H1 (cell line): ENCODE measurements at regions not wholly inside any gene's neighbourhood (a gene's known extent, or its start where the extent isn't known, plus 50 kb on each side); places are given as distances from the start of the nearest gene placed in this dataset.

Experiments used
- CTCF ChIA-PET: fragments of 300-600 bp; sonication (Branson Sonifier 250); formaldehyde crosslinking; loops from one replicate; lab custom pipeline; 2021; ENCODE audit not compliant: partially characterized antibody; lab: Charles Lee
- POLR2A ChIA-PET: fragments of 300-600 bp; sonication (Branson Sonifier 250); formaldehyde crosslinking; loops from one replicate; lab custom pipeline; 2021; ENCODE audit warnings: inconsistent platforms; ENCODE audit not compliant: partially characterized antibody; lab: Charles Lee
- DNase-seq, 2 experiments: peaks; one replicate each; pipeline versions ENCODE4 v3.0.0 to v3.0.0-alpha.2; 2010 to 2022; ENCODE audit warnings: low spot score in 2 of 2, low read depth in 1 of 2, mixed read lengths in 1 of 2
- FAIRE-seq: peaks from 2 replicates; lab custom pipeline; 2011; peaks lifted over from hg19 to GRCh38; lab: Jason Lieb, UNC
- H2AFZ ChIP-seq: 2 replicates; pipeline ENCODE4 v1.8.1; 2012; ENCODE audit warnings: low read length, inconsistent platforms
- H2AK5ac ChIP-seq: 2 replicates; pipeline ENCODE4 v1.6.1; 2013; ENCODE audit warnings: low read depth, low read length
- H2BK120ac ChIP-seq: replicated peaks from 2 replicates; pipeline ENCODE3; 2013; ENCODE audit warnings: low read depth, low read length, inconsistent platforms
- H2BK12ac ChIP-seq: 2 replicates; pipeline ENCODE4 v1.6.1; 2013; ENCODE audit warnings: low read depth, low read length
- H2BK15ac ChIP-seq: 2 replicates; pipeline ENCODE4 v1.6.1; 2013; ENCODE audit warnings: low read length
- H2BK20ac ChIP-seq: 2 replicates; pipeline ENCODE4 v1.6.1; 2013; ENCODE audit warnings: low read length
- H2BK5ac ChIP-seq: 2 replicates; pipeline ENCODE4 v1.6.1; 2013; ENCODE audit warnings: low read depth, low read length
- H3K14ac ChIP-seq: 2 replicates; pipeline ENCODE4 v1.6.1; 2013; ENCODE audit warnings: inconsistent platforms; ENCODE audit not compliant: insufficient read length
- H3K18ac ChIP-seq: 2 replicates; pipeline ENCODE4 v1.6.1; 2013; ENCODE audit warnings: low read length; ENCODE audit errors: extremely low read depth
- H3K23ac ChIP-seq: 2 replicates; pipeline ENCODE4 v1.6.1; 2013; ENCODE audit warnings: inconsistent platforms; ENCODE audit not compliant: insufficient read length
- H3K23me2 ChIP-seq: 2 replicates; pipeline ENCODE4 v1.6.1; 2013; ENCODE audit warnings: low read depth, low read length
- H3K27ac ChIP-seq: 2 replicates; pipeline ENCODE4 v1.6.1; 2011; ENCODE audit warnings: low read depth, low read length, inconsistent platforms
- H3K27me3 ChIP-seq, 4 experiments: replicated peaks in 1 of 4; 1 replicate in 1 of 4; 2 replicates in 3 of 4; pipeline versions ENCODE4 v1.6.1 to v1.8.1; 2011 to 2013; ENCODE audit warnings: low read length in 3 of 4, mild to moderate bottlenecking in 3 of 4, inconsistent platforms in 2 of 4, mixed read lengths in 2 of 4, moderate library complexity in 1 of 4; ENCODE audit not compliant: control insufficient read depth in 3 of 4, insufficient read depth in 3 of 4; ENCODE audit errors: extremely low read depth in 1 of 4
- H3K36me3 ChIP-seq, 4 experiments: 2 replicates each; pipeline versions ENCODE4 v1.6.1 to v1.8.1; 2011 to 2013; ENCODE audit warnings: mild to moderate bottlenecking in 4 of 4, low read length in 3 of 4, moderate library complexity in 2 of 4, control low read depth in 1 of 4, inconsistent platforms in 1 of 4; ENCODE audit not compliant: insufficient read depth in 4 of 4, control insufficient read depth in 2 of 4
- H3K4ac ChIP-seq: replicated peaks from 2 replicates; pipeline ENCODE3; 2013; ENCODE audit warnings: low read length, low read depth, mixed read lengths, inconsistent platforms; ENCODE audit not compliant: insufficient read length
- H3K4me1 ChIP-seq, 4 experiments: replicated peaks in 1 of 4; 1 replicate in 1 of 4; 2 replicates in 3 of 4; pipeline versions ENCODE4 v1.6.1 to v1.8.1; 2011 to 2013; ENCODE audit warnings: low read length in 3 of 4, inconsistent platforms in 2 of 4, mixed read lengths in 1 of 4; ENCODE audit not compliant: insufficient read depth in 4 of 4, control insufficient read depth in 3 of 4
- H3K4me2 ChIP-seq, 2 experiments: 2 replicates each; pipeline versions ENCODE4 v1.6.1 to v1.8.1; 2011 to 2013; ENCODE audit warnings: low read depth in 2 of 2, low read length in 2 of 2, control low read depth in 1 of 2, inconsistent platforms in 1 of 2, mild to moderate bottlenecking in 1 of 2; ENCODE audit not compliant: insufficient read depth in 1 of 2
- H3K4me3 ChIP-seq, 4 experiments: fragments of 200-600, 300-600 bp in 1 of 4; sonication (generic), shearing (Covaris generic), sonication (Bioruptor Twin) in 1 of 4; 2 replicates each; pipeline versions ENCODE4 v1.5.1 to v1.8.1; 2011 to 2016; ENCODE audit warnings: low read length in 4 of 4, low read depth in 3 of 4, control low read depth in 2 of 4, inconsistent platforms in 2 of 4, mild to moderate bottlenecking in 2 of 4, mixed read lengths in 1 of 4, moderate library complexity in 1 of 4; ENCODE audit not compliant: insufficient read depth in 2 of 4; ENCODE audit errors: extremely low read depth in 1 of 4
- H3K56ac ChIP-seq: replicated peaks from 2 replicates; pipeline ENCODE3; 2013; ENCODE audit warnings: low read depth, mild to moderate bottlenecking, mixed read lengths, low read length, inconsistent platforms; ENCODE audit not compliant: insufficient read length
- H3K79me1 ChIP-seq: 2 replicates; pipeline ENCODE4 v1.6.1; 2013; ENCODE audit warnings: low read depth, low read length, control low read depth
- H3K79me2 ChIP-seq, 2 experiments: 2 replicates each; pipeline versions ENCODE4 v1.6.1 to v1.8.1; 2012 to 2013; ENCODE audit warnings: low read length in 2 of 2, mild to moderate bottlenecking in 2 of 2, inconsistent platforms in 1 of 2; ENCODE audit not compliant: insufficient read depth in 2 of 2, control insufficient read depth in 1 of 2
- H3K9ac ChIP-seq, 4 experiments: replicated peaks in 1 of 4; 1 replicate in 1 of 4; 2 replicates in 3 of 4; pipeline versions ENCODE4 v1.6.1 to v1.8.1; 2011 to 2013; ENCODE audit warnings: low read depth in 3 of 4, low read length in 3 of 4, control low read depth in 2 of 4, mild to moderate bottlenecking in 2 of 4, moderate library complexity in 2 of 4, inconsistent platforms in 1 of 4; ENCODE audit errors: extremely low read depth in 1 of 4
- H3K9me3 ChIP-seq, 2 experiments: 2 replicates each; pipeline versions ENCODE4 v1.6.1 to v1.8.1; 2012 to 2013; ENCODE audit warnings: mild to moderate bottlenecking in 2 of 2, moderate library complexity in 2 of 2, control low read depth in 1 of 2, inconsistent platforms in 1 of 2, low read depth in 1 of 2, low read length in 1 of 2, mixed read lengths in 1 of 2; ENCODE audit not compliant: insufficient read depth in 2 of 2
- H4K20me1 ChIP-seq, 2 experiments: replicated peaks in 1 of 2; 2 replicates each; pipeline versions ENCODE3 to v1.8.1; 2011 to 2013; ENCODE audit warnings: inconsistent platforms in 2 of 2, low read length in 2 of 2, mild to moderate bottlenecking in 1 of 2; ENCODE audit not compliant: insufficient read depth in 2 of 2, control insufficient read depth in 1 of 2
- H4K5ac ChIP-seq: 2 replicates; pipeline ENCODE4 v1.6.1; 2013; ENCODE audit warnings: low read length, low read depth, mixed read lengths, inconsistent platforms; ENCODE audit not compliant: insufficient read length
- H4K8ac ChIP-seq: 2 replicates; pipeline ENCODE4 v1.8.0; 2013; ENCODE audit warnings: mild to moderate bottlenecking, moderate library complexity, low read length, inconsistent platforms; ENCODE audit not compliant: insufficient read depth; ENCODE audit errors: extremely low read depth
- H4K91ac ChIP-seq: replicated peaks from 2 replicates; pipeline ENCODE3; 2013; ENCODE audit warnings: low read length, mixed read lengths, inconsistent platforms; ENCODE audit not compliant: insufficient read length
- BRCA1 ChIP-seq: IDR thresholded peaks from 2 replicates; pipeline ENCODE4 v1.6.1; 2012; ENCODE audit warnings: low read depth, low read length, improper control_type of control experiment
- CHD2 ChIP-seq: IDR thresholded peaks from 2 replicates; pipeline ENCODE4 v1.6.1; 2012; ENCODE audit warnings: low read length, improper control_type of control experiment
- EGR1 ChIP-seq: IDR thresholded peaks from 2 replicates; pipeline ENCODE4 v1.6.1; 2011; ENCODE audit warnings: low read depth, low read length, borderline replicate concordance
- KDM5A ChIP-seq: fragments of 200-600 bp; IDR thresholded peaks from 2 replicates; pipeline ENCODE4 v1.7.1; 2012; ENCODE audit warnings: mild to moderate bottlenecking, low read length, inconsistent platforms, mixed read lengths
- POLR2A ChIP-seq, 2 experiments: IDR thresholded peaks; 1 replicate in 1 of 2; 2 replicates in 1 of 2; pipeline ENCODE4 v1.6.1; 2011; ENCODE audit warnings: low read depth in 2 of 2, low read length in 2 of 2, mild to moderate bottlenecking in 2 of 2; ENCODE audit errors: control extremely low read depth in 1 of 2
- SUZ12 ChIP-seq: fragments of 200-600 bp; sonication (generic); IDR thresholded peaks from 2 replicates; pipeline ENCODE4 v1.6.1; 2012; ENCODE audit warnings: mild to moderate bottlenecking, inconsistent platforms, low read length, moderate library complexity, mixed read lengths
- WGBS, 2 experiments: shearing (Covaris generic) in 1 of 2; methylation state at CpG; one replicate each; pipeline versions ENCODE4 v1.1.6 to v1.1.7; 2013 to 2015; ENCODE audit warnings: low lambda C conversion rate in 2 of 2, mixed read lengths in 2 of 2, inconsistent platforms in 1 of 2, low coverage in 1 of 2, missing lambda C conversion rate in 1 of 2; ENCODE audit not compliant: insufficient replicate concordance in 2 of 2, insufficient coverage in 1 of 2, insufficient read length in 1 of 2; ENCODE audit errors: extremely low coverage in 1 of 2, missing lambda C conversion rate in 1 of 2; 5-methylcytosine and 5-hydroxymethylcytosine counted together
- TF ChIP-seq, protein P1 (sequence below): IDR thresholded peaks from 2 replicates; pipeline ENCODE4 v1.6.1; 2012; ENCODE audit warnings: low read length, inconsistent platforms

DNA sequence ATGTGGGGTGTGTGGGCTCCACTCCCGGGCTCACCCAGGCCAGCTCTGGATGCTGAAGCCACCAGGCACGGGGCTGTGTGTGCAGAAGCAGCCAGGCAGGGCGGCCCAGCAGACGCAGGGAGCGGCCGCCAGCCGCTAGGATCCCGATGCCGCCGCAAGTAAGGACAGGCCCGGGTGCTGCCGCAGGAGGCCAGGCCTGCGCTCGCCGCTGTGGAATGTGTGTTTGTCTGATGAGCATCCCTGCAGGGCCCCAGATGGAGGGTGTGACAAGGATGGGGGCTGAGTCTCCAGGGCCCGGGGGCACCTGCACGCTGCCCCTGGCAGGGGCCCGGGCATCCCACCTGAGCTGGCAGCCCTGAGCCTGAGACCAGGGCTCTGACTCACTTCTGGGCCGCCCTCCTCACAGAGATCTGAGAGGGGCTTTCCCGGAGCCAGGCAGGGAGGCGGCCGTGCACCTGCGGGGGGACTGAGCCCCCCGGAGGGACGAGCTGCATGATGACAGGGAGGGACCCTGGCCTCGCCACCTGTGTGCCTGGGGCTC lies 101.5 kb downstream of the FOXL3 start:
- no peak overlapping the region for H4K91ac ChIP-seq
- no peak overlapping the region; the same call in 1 of the 2 replicates for H4K8ac ChIP-seq
- no peak overlapping the region for H3K9ac ChIP-seq
- H2BK5ac ChIP-seq, result no peak overlapping the region
- TF ChIP-seq POLR2A (IDR thresholded peaks at IDR 0.05; ENCODE audit: control extremely low read depth in 1 of 2, low read depth in 2 of 2, low read length in 2 of 2) (no peak), CHD2 (no peak), SUZ12 (no peak), KDM5A (no peak), EGR1 (no peak), BRCA1 (no peak)
- TF ChIP-seq, protein P1, sequence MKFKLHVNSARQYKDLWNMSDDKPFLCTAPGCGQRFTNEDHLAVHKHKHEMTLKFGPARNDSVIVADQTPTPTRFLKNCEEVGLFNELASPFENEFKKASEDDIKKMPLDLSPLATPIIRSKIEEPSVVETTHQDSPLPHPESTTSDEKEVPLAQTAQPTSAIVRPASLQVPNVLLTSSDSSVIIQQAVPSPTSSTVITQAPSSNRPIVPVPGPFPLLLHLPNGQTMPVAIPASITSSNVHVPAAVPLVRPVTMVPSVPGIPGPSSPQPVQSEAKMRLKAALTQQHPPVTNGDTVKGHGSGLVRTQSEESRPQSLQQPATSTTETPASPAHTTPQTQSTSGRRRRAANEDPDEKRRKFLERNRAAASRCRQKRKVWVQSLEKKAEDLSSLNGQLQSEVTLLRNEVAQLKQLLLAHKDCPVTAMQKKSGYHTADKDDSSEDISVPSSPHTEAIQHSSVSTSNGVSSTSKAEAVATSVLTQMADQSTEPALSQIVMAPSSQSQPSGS, result no peak
- no peak overlapping the region for H3K23ac ChIP-seq
- no peaks in the 10 kb centered on the region for H3K36me3 ChIP-seq
- FAIRE-seq, result no peak
- CTCF ChIA-PET, result no interaction called here
- H3K4me2 ChIP-seq, result no peak overlapping the region
- no peak overlapping the region for H2BK12ac ChIP-seq
- H2AFZ ChIP-seq, result no peak overlapping the region
- no peaks in the 10 kb centered on the region for H3K79me2 ChIP-seq
- no peak overlapping the region for H2AK5ac ChIP-seq
- H4K5ac ChIP-seq, result no peak overlapping the region
- no peaks in the 10 kb centered on the region for H4K20me1 ChIP-seq
- no peak overlapping the region for H3K4me3 ChIP-seq
- no peak overlapping the region for H3K27ac ChIP-seq
- no peaks in the 10 kb centered on the region for H3K4me1 ChIP-seq
- POLR2A ChIA-PET, result interaction anchor here (1.4 kb wide), 1 partner anchor 9 kb away, joined by 3 read pairs; no protein-coding TSS in a partner anchor
- H2BK20ac ChIP-seq, result no peak overlapping the region
- H2BK15ac ChIP-seq, result no peak overlapping the region
- H3K23me2 ChIP-seq, result no peaks in the 10 kb centered on the region
- no peak overlapping the region for H3K56ac ChIP-seq
- H3K4ac ChIP-seq, result no peak overlapping the region
- no peaks in the 10 kb centered on the region for H3K79me1 ChIP-seq
- no peaks in the 10 kb centered on the region for H3K27me3 ChIP-seq
- DNase-seq, result no peak
- 86% methylated on average over 24 of the region's 26 CpGs; no CpG with 5 or more reads in 1 of the 2 experiments for WGBS, 2 experiments
- H3K9me3 ChIP-seq, result peaks cover 16% of the 10 kb centered on the region in 2 experiments
- H2BK120ac ChIP-seq, result no peak overlapping the region
- H3K14ac ChIP-seq, result no peak overlapping the region
- H3K18ac ChIP-seq, result no peak overlapping the region
